ENCODE measurements at regions not wholly inside any gene's neighbourhood (a gene's known extent, or its start where the extent isn't known, plus 50 kb on each side); places are given as distances from the start of the nearest gene placed in this dataset.

DNA sequence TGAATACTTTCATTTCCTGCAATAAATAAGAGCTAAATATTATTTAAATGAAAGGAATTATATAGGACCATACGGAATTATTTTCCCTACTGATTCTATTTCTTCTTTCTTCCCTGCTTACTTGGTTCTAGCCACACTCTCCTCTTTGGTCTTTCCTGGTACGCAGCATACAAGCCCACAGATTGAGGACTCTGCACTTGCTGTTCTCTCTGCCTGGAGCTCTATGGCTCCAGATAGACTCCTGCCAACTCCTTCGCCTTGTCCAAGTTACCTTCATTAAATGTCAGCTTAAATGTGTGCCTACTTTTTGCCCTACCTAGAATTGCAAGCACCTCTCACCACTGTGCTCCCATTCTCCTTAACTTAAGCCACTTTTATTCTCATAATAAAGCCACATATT, 203.4 kb downstream of the MDFIC start:
- no peak for DNase-seq (ENCODE audit: low read depth)
- TF ChIP-seq CTCF (conservative IDR thresholded peaks at IDR 0.05; ENCODE audit: low read depth, low read length) = no peak

GRCh38 chr7:115124409-115124939, 202.6 kb downstream of the MDFIC start:
- peak; percentile 37 for DNase-seq (ENCODE audit: low read depth)
- H3K4me3 ChIP-seq (ENCODE audit: low read depth, low read length) = no peak overlapping the region
- no peak for TF ChIP-seq CTCF (conservative IDR thresholded peaks at IDR 0.05; ENCODE audit: low read depth, low read length)

More for the DNA sequence above, 203.4 kb downstream of the MDFIC start:
- H3K4me3 ChIP-seq (ENCODE audit: low read depth, low read length) = no peak overlapping the region

GRCh38 chr7:115123441-115123840, 201.5 kb downstream of the MDFIC start:
- no peak for DNase-seq (ENCODE audit: low read depth)
- no peak overlapping the region for H3K4me3 ChIP-seq (ENCODE audit: low read depth, low read length)
- no peak for TF ChIP-seq CTCF (conservative IDR thresholded peaks at IDR 0.05; ENCODE audit: low read depth, low read length)

GRCh38 chr7:115122388-115122787, 200.5 kb downstream of the MDFIC start:
- DNase-seq (ENCODE audit: low read depth) = no peak
- no peak for TF ChIP-seq CTCF (conservative IDR thresholded peaks at IDR 0.05; ENCODE audit: low read depth, low read length)
- H3K4me3 ChIP-seq (ENCODE audit: low read depth, low read length) = no peak overlapping the region

GRCh38 chr7:115117748-115118147, 195.9 kb downstream of the MDFIC start:
- DNase-seq (ENCODE audit: low read depth) = no peak

DNA sequence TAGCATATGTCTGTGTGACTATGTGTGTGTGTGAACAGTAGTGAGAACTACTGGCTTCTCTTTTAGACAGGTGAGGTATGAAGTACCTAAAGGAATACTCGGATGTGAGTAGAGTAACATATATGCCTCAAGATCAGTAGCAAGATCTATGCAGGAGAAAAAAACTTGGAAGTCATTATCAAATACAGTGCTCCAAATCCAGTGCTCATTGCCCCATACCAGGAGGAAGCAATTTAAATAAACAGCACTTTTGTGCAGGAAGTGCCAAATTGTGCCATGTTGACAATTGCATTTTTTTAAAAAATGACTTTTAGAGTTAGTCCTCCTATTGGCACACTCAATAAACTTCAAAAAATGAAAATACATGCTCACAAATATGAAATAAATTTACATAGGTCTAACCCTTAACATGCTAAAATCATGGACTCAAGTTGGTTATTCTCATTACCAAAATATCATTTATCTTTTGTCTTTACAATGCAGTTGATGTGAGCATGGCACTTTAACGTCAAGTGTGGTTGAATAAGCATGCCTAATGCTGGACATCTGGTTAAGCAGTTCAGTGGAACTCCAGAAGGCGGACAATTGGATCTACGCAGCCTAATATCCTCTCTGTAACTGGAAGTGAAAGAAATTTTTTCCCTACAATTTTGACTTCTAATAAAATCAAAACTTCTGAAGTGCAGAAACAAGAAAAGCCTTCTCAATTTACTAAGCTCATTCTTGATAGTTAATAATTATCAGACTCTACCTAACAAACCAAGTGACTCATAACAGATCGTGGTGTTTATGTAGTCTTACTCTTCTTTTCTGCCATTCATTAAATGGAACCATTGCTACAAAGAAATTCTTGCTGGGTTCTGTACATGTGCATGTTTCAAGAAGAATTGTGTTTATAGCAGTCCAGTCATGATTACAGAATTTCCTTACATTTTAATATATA, 195.2 kb downstream of the MDFIC start:
- no peak for DNase-seq (ENCODE audit: low read depth)
- TF ChIP-seq CTCF (conservative IDR thresholded peaks at IDR 0.05; ENCODE audit: low read depth, low read length) = no peak
- H3K4me3 ChIP-seq (ENCODE audit: low read depth, low read length) = no peak overlapping the region

More at GRCh38 chr7:115117748-115118147, 195.9 kb downstream of the MDFIC start:
- H3K4me3 ChIP-seq (ENCODE audit: low read depth, low read length) = no peak overlapping the region
- TF ChIP-seq CTCF (conservative IDR thresholded peaks at IDR 0.05; ENCODE audit: low read depth, low read length) = no peak

Data from choroid plexus epithelial cell (primary cell).